PC-9 (cell line): ENCODE measurements at regions not wholly inside any gene's neighbourhood (a gene's known extent, or its start where the extent isn't known, plus 50 kb on each side); places are given as distances from the start of the nearest gene placed in this dataset.

ENCODE experiments used
- EZH2 ChIP-seq: fragments of 200-600 bp; sonication (generic); IDR thresholded peaks from 2 replicates; pipeline ENCODE4 v1.8.0; 2017; ENCODE audit warnings: antibody characterized with exemption, low read depth
- TF ChIP-seq, protein P1 (sequence below): fragments of 200-600 bp; sonication (generic); conservative IDR thresholded peaks from 2 replicates; pipeline ENCODE4 v1.6.1; 2017; ENCODE audit warnings: mixed run types, antibody characterized with exemption, mild to moderate bottlenecking, moderate library complexity

DNA sequence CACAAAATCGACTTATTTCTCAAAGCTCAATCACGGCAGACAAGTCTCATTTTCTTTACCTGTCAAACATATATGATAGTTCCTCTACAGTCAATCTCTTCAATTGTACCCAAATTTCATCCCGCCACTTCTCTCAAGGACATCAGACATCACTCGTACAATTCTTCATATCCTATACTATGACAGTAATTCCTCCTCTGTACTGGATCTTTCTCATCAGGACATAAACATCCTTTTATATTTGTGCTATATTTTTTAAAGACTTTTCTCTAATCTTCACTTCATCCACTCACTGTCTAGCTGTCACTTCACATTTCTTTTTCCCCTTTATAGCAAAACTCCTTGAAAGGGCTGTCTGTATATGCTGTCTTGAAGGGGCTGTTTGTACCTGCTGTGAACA, 419.1 kb upstream of the NR5A2 start:
- no peak for TF ChIP-seq EZH2
- TF ChIP-seq, protein P1, sequence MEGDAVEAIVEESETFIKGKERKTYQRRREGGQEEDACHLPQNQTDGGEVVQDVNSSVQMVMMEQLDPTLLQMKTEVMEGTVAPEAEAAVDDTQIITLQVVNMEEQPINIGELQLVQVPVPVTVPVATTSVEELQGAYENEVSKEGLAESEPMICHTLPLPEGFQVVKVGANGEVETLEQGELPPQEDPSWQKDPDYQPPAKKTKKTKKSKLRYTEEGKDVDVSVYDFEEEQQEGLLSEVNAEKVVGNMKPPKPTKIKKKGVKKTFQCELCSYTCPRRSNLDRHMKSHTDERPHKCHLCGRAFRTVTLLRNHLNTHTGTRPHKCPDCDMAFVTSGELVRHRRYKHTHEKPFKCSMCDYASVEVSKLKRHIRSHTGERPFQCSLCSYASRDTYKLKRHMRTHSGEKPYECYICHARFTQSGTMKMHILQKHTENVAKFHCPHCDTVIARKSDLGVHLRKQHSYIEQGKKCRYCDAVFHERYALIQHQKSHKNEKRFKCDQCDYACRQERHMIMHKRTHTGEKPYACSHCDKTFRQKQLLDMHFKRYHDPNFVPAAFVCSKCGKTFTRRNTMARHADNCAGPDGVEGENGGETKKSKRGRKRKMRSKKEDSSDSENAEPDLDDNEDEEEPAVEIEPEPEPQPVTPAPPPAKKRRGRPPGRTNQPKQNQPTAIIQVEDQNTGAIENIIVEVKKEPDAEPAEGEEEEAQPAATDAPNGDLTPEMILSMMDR, result no peak
